Bronchial epithelial cell (primary cell): ENCODE measurements at regions not wholly inside any gene's neighbourhood (a gene's known extent, or its start where the extent isn't known, plus 50 kb on each side); places are given as distances from the start of the nearest gene placed in this dataset.

Experiments used
- DNase-seq: peaks from one replicate; pipeline ENCODE4 v3.0.0-alpha.2; 2010; ENCODE audit warnings: low read depth
- FAIRE-seq: peaks from 2 replicates; lab custom pipeline; 2011; peaks lifted over from hg19 to GRCh38; lab: Jason Lieb, UNC
- H3K27me3 ChIP-seq: 2 replicates; pipeline ENCODE4 v1.5.1; 2011; ENCODE audit warnings: low read length; ENCODE audit not compliant: control insufficient read depth, insufficient read depth
- H3K36me3 ChIP-seq: 2 replicates; pipeline ENCODE4 v1.5.1; 2011; ENCODE audit warnings: low read length; ENCODE audit not compliant: control insufficient read depth, insufficient read depth
- H3K4me3 ChIP-seq: 2 replicates; pipeline ENCODE4 v1.5.1; 2011; ENCODE audit warnings: mild to moderate bottlenecking, low read depth, low read length, control low read depth
- CTCF ChIP-seq: IDR thresholded peaks from 2 replicates; pipeline ENCODE4 v1.5.1; 2011; ENCODE audit warnings: mild to moderate bottlenecking, moderate library complexity, low read length, control low read depth, inconsistent platforms; ENCODE audit not compliant: insufficient read depth, severe bottlenecking

DNA sequence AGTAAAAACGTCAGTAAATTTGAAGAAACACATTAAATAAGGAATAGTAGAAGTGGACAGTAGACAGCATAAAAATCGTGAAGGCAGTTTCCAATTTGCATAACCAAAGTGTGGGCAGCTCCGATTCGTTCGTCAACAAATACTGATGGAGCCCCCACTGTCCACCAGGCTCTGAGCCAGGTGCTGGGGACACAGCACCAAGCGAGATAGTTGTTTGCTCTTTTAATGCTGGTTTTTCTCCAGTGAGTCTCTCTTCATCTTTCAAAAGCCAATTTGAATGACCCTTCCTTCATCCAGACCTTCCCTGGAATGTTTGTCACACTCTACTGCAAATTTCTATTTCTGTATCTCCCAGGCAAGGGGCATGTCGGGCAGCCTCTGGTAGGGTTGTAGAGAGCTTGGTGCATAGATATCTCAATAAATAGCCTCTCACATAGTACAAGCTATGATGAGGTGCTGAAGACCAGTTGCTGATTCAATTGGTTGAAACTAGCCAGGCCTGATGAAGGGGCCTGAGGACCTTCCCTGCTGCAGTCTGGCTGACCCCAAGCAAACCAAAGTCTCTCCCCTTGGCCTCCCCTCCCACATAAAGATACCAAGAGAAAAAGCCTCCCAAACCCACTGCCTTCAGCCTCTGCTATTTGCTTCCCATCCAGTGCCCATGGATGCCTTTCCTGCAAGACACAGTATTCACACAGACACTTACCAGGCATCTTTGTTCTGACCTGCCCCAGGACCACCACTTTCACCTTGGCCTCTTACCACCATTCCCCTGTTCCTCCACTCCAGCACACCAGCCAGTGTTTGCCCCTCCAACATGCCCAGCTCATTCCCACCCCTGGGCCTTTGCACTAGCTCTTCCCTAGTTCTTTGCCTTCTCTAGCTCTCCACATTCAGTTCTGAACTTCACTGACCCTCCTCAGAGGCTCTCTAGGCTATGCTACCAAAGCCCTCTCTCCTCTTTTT lies 125.2 kb downstream of the CEBPB start:
- no peak for TF ChIP-seq CTCF
- FAIRE-seq, result no peak
- Histone ChIP-seq H3K36me3 (no peaks in the 10 kb centered on the region), H3K27me3 (no peaks in the 10 kb centered on the region), H3K4me3 (no peak overlapping the region)
- DNase-seq, result no peak

- no peak overlapping the region for H3K4me3 ChIP-seq
- no peaks in the 10 kb centered on the region for H3K36me3 ChIP-seq
- TF ChIP-seq CTCF, result no peak
- FAIRE-seq (no peak), DNase-seq (no peak)
- no peaks in the 10 kb centered on the region for H3K27me3 ChIP-seq
Measured at GRCh38 chr20:50317116-50317515, 126.5 kb downstream of the CEBPB start.

DNA sequence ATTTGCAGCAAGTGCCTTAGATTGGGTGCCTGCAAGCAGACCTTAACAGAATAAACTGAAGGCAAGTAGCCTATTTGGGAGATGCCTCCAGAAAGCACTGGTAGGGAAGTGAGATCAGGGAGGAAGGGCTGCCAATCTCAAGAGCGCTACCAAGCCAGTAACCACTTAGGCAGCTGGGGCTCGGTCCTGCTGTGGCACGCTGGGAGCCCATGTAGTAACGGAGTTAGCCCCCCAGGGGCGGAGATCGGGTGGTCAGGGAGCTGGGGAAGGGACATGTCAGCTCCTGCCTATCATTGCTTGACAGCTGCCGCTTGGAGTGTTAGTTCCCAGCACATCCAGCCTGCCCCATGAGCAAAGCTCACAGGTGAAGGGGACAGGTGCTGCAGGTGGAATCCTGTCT lies 127.0 kb downstream of the CEBPB start:
- FAIRE-seq, result no peak
- DNase-seq, result peak; percentile 41

GRCh38 chr20:50318710-50319109 lies 128.1 kb downstream of the CEBPB start:
- no peak for TF ChIP-seq CTCF
- Histone ChIP-seq H3K4me3 (no peak overlapping the region), H3K27me3 (no peaks in the 10 kb centered on the region), H3K36me3 (no peaks in the 10 kb centered on the region)
- DNase-seq (no peak), FAIRE-seq (no peak)

More for the DNA sequence above, 127.0 kb downstream of the CEBPB start:
- H3K36me3 ChIP-seq, result no peaks in the 10 kb centered on the region
- no peak for TF ChIP-seq CTCF
- H3K27me3 ChIP-seq, result no peaks in the 10 kb centered on the region
- no peak overlapping the region for H3K4me3 ChIP-seq

DNA sequence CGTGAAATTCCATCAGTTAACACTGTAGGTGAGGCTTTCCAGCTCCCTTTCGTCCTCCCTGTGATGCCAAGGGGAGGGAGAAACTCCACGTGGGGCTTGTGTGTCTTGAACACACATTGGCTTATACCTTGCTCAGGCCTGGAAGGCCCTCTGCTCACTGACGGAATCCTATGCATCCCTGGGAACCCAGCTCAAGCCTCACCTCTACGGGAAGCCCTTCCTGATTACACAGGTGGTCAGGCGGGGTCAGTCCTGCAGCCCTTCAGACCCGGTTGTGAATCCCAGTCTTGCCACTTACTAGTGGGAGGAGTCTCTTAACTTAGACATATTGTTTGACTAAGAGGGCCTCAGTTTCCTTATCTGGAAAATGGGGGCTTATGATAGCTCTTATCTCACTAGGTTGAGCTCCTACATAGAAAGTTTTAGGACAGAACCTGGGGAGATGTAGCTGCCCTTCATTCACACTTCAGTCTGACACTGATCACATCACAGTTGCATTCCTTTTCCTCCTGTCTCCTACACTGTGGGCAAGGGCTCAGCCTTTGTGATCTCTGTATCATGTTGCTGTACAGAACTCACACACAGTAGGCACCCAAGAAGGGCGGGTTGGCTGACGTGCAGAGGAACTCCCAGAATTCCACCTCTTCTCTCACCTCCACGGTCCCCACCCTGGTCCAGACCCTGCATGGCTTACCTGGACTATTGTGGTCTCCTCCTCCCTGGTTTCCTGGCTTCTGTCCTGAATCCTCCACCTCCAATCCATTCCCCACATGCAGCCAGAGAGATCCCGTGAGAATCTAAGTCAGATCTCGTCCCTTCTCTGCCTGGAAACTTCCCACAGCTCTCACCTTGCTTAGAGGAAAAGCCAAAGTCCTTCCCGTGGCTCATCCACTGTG lies 129.6 kb downstream of the CEBPB start:
- H3K27me3 ChIP-seq, result no peaks in the 10 kb centered on the region
- H3K36me3 ChIP-seq, result no peaks in the 10 kb centered on the region
- peak overlapping the region; percentile 28 for H3K4me3 ChIP-seq
- TF ChIP-seq CTCF, result no peak
- FAIRE-seq (no peak), DNase-seq (no peak)
